CD4-positive, alpha-beta T cell (primary cell): ENCODE measurements at regions not wholly inside any gene's neighbourhood (a gene's known extent, or its start where the extent isn't known, plus 50 kb on each side); places are given as distances from the start of the nearest gene placed in this dataset.

Experiments
- ATAC-seq: fragments of 200-7000 bp; cut with Tn5 transposase; one replicate; pipeline ENCODE4 v1.10.0; 2022; ENCODE audit warnings: mild to moderate bottlenecking; ENCODE audit not compliant: poor library complexity
- CTCF ChIA-PET: fragments of 350-600 bp; sonication (Branson Sonifier 250); formaldehyde crosslinking; loops from one replicate; lab custom pipeline; 2021; ENCODE audit warnings: antibody characterized with exemption, inconsistent platforms; lab: Charles Lee
- POLR2A ChIA-PET: fragments of 350-600 bp; sonication (Branson Sonifier 250); formaldehyde crosslinking; loops from one replicate; lab custom pipeline; 2021; ENCODE audit warnings: antibody characterized with exemption, inconsistent platforms; lab: Charles Lee
- DNase-seq, 14 experiments: peaks; one replicate each; pipeline ENCODE4 v3.0.0-alpha.2; 2013 to 2020; ENCODE audit warnings: mixed read lengths in 2 of 14
- H3K27ac ChIP-seq, 2 donors: one replicate each; pipeline versions ENCODE4 v1.5.1 to v1.7.0; 2013; ENCODE audit warnings: low read length in 2 of 2, low read depth in 1 of 2, mild to moderate bottlenecking in 1 of 2
- H3K27me3 ChIP-seq, 2 experiments: 1 replicate in 1 of 2; 2 replicates in 1 of 2; pipeline versions ENCODE4 v1.6.1 to v1.7.0; 2013; ENCODE audit warnings: low read length in 2 of 2, control low read depth in 1 of 2, mild to moderate bottlenecking in 1 of 2, moderate library complexity in 1 of 2; ENCODE audit not compliant: insufficient read depth in 2 of 2, control insufficient read depth in 1 of 2
- H3K36me3 ChIP-seq: one replicate; pipeline ENCODE4 v1.6.1; 2013; ENCODE audit warnings: low read length, control low read depth; ENCODE audit not compliant: insufficient read depth
- H3K4me1 ChIP-seq: one replicate; pipeline ENCODE4 v1.6.1; 2013; ENCODE audit warnings: low read length, control low read depth; ENCODE audit not compliant: insufficient read depth
- H3K4me3 ChIP-seq: one replicate; pipeline ENCODE4 v1.5.1; 2013; ENCODE audit warnings: mild to moderate bottlenecking, low read length, moderate library complexity
- H3K9me3 ChIP-seq, 2 experiments: 1 replicate in 1 of 2; 2 replicates in 1 of 2; pipeline versions ENCODE4 v1.6.1 to v1.7.0; 2013; ENCODE audit warnings: low read length in 2 of 2, mild to moderate bottlenecking in 2 of 2, control low read depth in 1 of 2, moderate library complexity in 1 of 2; ENCODE audit not compliant: control insufficient read depth in 1 of 2, insufficient read depth in 1 of 2
- H3K27ac Mint-ChIP-seq: one replicate; pipeline ENCODE4 v1.8.0; 2020; ENCODE audit warnings: mixed read lengths
- H3K27me3 Mint-ChIP-seq: one replicate; pipeline ENCODE4 v1.8.0; 2021; ENCODE audit warnings: mixed read lengths
- H3K36me3 Mint-ChIP-seq: one replicate; pipeline ENCODE4 v1.8.0; 2021; ENCODE audit warnings: low read depth, mixed read lengths
- H3K4me1 Mint-ChIP-seq: one replicate; pipeline ENCODE4 v1.8.0; 2021; ENCODE audit warnings: low read depth, mixed read lengths
- H3K4me3 Mint-ChIP-seq: one replicate; pipeline ENCODE4 v1.8.0; 2020; ENCODE audit warnings: mild to moderate bottlenecking, mixed read lengths
- H3K9me3 Mint-ChIP-seq: one replicate; pipeline ENCODE4 v1.8.0; 2020; ENCODE audit warnings: mixed read lengths
- intact Hi-C, 2 experiments: fragments of 100-400 bp; cut with DNase I in 1 of 2; cut with micrococcal nuclease in 1 of 2; formaldehyde crosslinking; loops; one replicate each; pipeline versions ENCODE4 v1.15.1 to v1.9.0; 2023 to 2025; cut with DNase I, micrococcal nuclease
- TF ChIP-seq, protein P1 (sequence below): fragments of 200-600 bp; IDR thresholded peaks from one replicate; pipeline ENCODE4 v1.8.0; 2022; ENCODE audit warnings: antibody characterized with exemption, mild to moderate bottlenecking

GRCh38 chr1:216898801-216899200 is 175.6 kb upstream of the ESRRG start:
- DNase-seq (no peak), ATAC-seq (no peak)
- H3K27me3 Mint-ChIP-seq: no peaks in the 10 kb centered on the region
- Histone ChIP-seq H3K27ac (no peak overlapping the region), H3K9me3 (peaks cover 0 to 5% of the 10 kb centered on the region in 2 experiments), H3K4me1 (no peaks in the 10 kb centered on the region), H3K4me3 (no peak overlapping the region), H3K27me3 (no peaks in the 10 kb centered on the region), H3K36me3 (no peaks in the 10 kb centered on the region)
- H3K36me3 Mint-ChIP-seq: no peaks in the 10 kb centered on the region
- no peaks in the 10 kb centered on the region for H3K4me1 Mint-ChIP-seq
- no peak overlapping the region for H3K4me3 Mint-ChIP-seq
- peaks cover 3% of the 10 kb centered on the region for H3K9me3 Mint-ChIP-seq
- H3K27ac Mint-ChIP-seq: no peak overlapping the region
- TF ChIP-seq, protein P1, sequence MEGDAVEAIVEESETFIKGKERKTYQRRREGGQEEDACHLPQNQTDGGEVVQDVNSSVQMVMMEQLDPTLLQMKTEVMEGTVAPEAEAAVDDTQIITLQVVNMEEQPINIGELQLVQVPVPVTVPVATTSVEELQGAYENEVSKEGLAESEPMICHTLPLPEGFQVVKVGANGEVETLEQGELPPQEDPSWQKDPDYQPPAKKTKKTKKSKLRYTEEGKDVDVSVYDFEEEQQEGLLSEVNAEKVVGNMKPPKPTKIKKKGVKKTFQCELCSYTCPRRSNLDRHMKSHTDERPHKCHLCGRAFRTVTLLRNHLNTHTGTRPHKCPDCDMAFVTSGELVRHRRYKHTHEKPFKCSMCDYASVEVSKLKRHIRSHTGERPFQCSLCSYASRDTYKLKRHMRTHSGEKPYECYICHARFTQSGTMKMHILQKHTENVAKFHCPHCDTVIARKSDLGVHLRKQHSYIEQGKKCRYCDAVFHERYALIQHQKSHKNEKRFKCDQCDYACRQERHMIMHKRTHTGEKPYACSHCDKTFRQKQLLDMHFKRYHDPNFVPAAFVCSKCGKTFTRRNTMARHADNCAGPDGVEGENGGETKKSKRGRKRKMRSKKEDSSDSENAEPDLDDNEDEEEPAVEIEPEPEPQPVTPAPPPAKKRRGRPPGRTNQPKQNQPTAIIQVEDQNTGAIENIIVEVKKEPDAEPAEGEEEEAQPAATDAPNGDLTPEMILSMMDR: no peak
- ChIA-PET POLR2A (no interaction called here), CTCF (no interaction called here)
- intact Hi-C loops: no loop called here

DNA sequence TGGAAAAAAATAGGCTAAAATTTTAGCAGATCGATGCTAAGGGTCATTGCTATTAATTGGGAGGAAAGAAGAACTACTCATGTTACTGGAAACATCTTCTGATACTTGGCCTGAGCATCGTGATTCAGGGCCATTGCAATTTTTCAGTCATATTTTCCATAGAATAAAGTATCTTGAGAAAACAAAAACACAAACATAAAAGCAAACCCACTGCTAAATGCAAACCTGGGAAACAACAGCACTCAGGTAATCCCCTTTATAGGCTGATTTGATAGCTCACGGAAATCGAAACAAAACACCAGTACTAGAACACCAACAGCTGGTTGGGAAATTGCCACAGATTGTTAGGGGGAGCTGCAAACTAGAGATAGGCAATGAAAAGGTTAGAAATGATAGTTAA is 172.9 kb upstream of the ESRRG start:
- DNase-seq: no peak
- no peaks in the 10 kb centered on the region for H3K36me3 ChIP-seq
- TF ChIP-seq, protein P1: no peak
- Mint-ChIP-seq H3K4me1 (no peaks in the 10 kb centered on the region), H3K27me3 (no peaks in the 10 kb centered on the region), H3K9me3 (peaks cover 3% of the 10 kb centered on the region), H3K4me3 (no peak overlapping the region), H3K36me3 (no peaks in the 10 kb centered on the region), H3K27ac (no peak overlapping the region)
- no peak overlapping the region for H3K27ac ChIP-seq
- no peak for ATAC-seq
- ChIA-PET POLR2A (no interaction called here), CTCF (no interaction called here)
- H3K4me3 ChIP-seq: no peak overlapping the region
- intact Hi-C loops: no loop called here
- no peaks in the 10 kb centered on the region for H3K27me3 ChIP-seq
- peaks cover 0 to 5% of the 10 kb centered on the region in 2 experiments for H3K9me3 ChIP-seq
- H3K4me1 ChIP-seq: no peaks in the 10 kb centered on the region

DNA sequence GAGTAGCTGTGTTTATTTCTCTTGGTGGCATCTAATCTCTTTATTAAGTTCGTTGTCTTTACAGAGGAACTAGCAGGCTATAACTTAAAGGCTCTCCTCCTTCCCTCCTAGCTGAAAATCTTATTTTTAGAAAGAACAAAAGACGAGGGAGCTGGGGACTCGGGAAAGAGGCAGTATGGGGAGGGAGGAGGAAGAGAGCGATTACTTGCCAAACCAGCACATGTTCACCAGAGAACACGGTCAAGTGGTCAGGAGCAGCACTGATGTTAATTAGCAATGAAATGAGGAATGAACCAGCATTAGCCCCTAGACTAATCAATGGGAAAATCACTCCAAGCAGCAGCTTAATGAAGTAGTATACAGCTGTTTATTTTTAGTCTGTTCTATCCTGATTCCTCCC is 171.3 kb upstream of the ESRRG start:
- H3K4me3 ChIP-seq: no peak overlapping the region

More for the DNA sequence above, 171.3 kb upstream of the ESRRG start:
- no peaks in the 10 kb centered on the region for H3K36me3 Mint-ChIP-seq
- DNase-seq: no peak
- CTCF ChIA-PET: no interaction called here
- H3K27ac Mint-ChIP-seq: no peak overlapping the region
- H3K4me3 Mint-ChIP-seq: no peak overlapping the region
- Histone ChIP-seq H3K27ac (no peak overlapping the region), H3K9me3 (peaks cover 0 to 5% of the 10 kb centered on the region in 2 experiments), H3K36me3 (no peaks in the 10 kb centered on the region), H3K27me3 (no peaks in the 10 kb centered on the region), H3K4me1 (no peaks in the 10 kb centered on the region)
- peaks cover 4% of the 10 kb centered on the region for H3K9me3 Mint-ChIP-seq
- TF ChIP-seq, protein P1: no peak
- H3K27me3 Mint-ChIP-seq: no peaks in the 10 kb centered on the region
- H3K4me1 Mint-ChIP-seq: no peaks in the 10 kb centered on the region
- POLR2A ChIA-PET: no interaction called here
- ATAC-seq: no peak
- intact Hi-C loops: no loop called here
